ENCODE measurements at regions not wholly inside any gene's neighbourhood (a gene's known extent, or its start where the extent isn't known, plus 50 kb on each side); places are given as distances from the start of the nearest gene placed in this dataset.

DNA sequence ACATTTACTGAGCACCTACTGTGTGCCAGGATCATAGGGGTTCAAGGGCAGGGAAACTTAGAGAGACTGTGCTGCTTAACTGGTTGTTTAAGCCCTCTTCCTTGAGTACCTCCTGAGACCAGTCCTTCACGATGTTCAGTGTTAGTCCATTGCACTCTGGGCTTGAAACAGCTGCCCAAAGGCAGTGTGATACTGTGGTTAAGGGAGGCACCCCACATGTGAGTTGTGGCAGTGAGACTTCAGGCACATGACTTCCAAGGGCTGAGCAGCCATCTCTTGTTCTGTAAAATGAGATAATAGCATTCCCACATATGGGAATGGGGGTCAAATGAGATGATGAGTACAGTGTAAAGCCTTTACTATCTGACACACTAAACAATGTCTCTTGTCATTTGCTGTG is 75.1 kb downstream of the LINGO1 start:
- DNase-seq (ENCODE audit: low spot score): no peak

DNA sequence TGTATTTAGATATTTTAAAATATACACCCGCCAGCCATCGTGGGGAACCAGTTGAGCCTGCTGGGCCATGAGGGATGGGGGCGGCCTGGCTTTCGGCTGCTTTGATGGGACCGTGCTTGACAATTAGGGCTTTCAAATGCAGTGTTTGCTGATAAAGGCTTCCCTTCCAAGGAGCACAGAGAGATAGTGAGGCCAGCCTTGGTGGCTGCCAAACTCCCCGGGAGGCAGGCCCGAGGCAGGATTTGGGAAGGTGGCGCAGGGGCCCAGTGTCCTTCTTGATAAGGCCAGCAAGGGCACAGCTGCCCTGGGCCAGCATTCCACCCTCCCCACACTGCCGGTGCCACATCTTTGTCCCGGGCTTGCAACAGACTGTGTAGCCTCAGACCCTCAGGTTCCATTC is 75.6 kb downstream of the LINGO1 start:
- DNase-seq (ENCODE audit: low spot score): no peak

DNA sequence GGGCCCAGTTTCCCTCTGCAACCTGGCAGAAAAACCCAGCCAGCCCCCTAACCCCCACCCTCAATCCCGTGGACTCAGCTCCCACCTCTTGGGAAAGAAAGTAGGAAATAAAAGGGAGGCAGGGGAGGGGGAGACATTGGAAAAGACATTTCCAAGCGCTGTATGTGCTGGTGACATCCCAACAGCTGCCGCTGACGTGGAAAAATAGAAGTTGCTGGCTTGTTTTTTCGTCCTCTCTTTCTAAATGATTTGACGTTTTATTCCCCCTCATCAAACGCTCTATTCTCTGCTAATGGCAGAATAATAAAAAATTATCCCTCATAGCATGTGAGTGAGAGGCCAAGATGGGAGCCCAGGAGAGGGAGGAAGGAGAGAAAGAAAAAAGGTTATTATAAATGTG is 76.1 kb downstream of the LINGO1 start:
- DNase-seq (ENCODE audit: low spot score): no peak

DNA sequence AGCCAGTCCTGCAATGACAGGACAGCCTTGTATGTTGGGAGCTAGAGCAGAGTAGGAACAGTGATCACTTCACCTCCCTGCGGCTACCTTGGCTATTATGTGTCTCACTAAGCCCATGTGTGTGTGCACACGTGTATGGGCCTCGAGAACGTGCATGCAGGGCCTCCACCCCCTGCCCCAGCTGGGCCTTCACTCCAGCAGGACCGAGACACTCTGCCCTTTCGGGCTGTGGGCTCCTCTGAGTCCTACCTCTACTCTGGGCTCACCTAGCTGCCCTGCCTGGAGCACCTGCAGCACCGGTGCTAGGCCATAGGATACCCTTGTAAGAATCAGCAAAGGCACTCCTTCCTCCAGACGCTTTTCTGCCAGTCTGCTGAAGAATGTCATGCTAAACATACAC is 77.5 kb downstream of the LINGO1 start:
- no peak for DNase-seq (ENCODE audit: low spot score)

DNA sequence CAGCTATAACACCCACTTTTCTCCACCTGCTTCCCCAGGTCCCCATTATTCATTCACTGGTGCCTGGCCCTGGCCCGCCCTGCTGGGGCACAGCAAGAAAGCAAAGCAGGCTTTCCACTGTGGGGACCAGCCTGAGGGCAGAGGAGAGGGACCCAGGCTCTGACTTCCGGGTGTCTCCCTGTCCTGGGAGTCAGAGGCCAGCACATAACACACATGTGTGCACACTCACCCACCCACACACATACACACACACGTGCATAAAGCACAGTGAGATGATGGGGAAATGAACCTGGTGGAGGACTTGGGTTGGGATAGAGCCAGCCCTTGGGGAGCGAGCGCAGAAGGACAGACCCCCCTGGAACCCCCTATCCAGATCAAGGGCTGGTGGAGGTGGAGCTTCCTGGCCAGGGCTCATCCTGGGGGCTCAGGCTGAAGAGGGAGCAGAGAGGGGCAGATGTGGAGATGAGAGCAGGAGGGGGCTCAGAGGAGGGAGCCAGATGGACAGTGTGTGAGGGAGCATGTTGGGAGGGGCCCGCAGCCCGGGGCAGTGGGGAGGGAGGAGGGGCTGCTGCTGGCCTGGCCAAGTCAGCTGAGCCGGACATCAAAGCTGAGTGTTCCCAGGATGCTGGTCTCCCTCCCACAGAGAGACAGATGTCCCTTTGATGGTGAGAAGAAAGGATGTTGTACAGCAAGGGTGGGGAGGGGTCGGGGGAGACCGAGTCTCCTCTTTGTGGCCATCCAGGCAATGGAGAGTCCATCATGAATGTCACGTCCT is 78.2 kb downstream of the LINGO1 start:
- DNase-seq (ENCODE audit: low spot score): no peak

DNA sequence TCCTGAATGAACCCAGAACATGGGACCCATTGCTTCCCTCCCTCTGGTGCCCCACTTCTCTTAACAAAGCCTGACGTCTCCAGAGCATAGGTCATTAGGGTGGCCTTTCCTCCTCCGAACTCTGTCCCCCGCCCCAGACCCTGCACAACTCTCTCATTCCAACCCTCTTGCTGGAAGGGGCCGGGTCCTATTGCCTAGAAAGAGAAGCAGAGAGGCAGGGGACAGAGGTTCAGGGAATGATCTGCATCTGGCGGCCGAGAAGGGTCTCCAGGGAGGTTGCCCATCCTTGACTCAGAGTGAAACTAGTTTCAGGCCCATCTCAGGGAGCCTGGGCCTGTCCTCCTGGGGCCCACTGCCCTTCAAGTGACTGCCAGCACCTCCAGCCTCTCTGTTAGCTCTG is 79.0 kb downstream of the LINGO1 start:
- no peak for DNase-seq (ENCODE audit: low spot score)

DNA sequence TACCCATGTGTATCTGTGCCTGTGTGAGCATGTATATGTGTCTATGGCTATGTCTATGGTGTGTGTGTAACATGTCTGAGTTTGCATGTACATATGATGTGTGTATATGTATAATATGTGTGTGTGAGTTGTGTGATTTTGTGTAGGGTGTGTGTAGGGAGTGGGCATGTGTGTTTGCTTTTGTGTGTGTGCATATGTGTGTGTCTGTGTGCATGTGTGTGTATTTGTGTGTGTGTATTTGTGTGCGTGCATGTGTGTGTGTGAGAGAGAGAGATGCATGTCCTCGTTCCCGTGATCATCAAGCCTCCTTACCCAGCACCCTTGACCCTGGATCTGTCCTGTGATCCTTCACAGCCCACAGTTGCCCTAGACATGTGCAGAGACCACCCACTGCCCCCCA is 79.5 kb downstream of the LINGO1 start:
- no peak for DNase-seq (ENCODE audit: low spot score)

DNA sequence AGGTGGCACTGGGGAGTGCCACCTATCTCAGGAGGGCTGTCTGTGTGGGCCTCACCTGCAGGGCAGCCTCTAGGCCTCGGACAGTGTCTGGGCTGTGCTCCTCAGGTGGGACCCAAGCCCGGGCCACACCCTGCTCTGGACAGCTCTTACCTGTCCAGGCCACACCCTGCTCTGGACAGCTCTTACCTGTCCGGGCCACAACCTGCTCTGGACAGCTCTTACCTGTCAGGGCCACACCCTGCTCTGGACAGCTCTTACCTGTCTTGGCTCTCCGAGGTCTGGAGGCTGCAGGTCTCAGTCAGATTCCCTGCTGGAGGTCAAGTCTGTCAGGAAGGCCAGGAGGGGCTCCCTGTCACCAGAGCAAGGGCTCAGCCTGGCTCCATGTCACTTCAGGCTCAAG is 80.6 kb downstream of the LINGO1 start:
- DNase-seq (ENCODE audit: low spot score): no peak

DNA sequence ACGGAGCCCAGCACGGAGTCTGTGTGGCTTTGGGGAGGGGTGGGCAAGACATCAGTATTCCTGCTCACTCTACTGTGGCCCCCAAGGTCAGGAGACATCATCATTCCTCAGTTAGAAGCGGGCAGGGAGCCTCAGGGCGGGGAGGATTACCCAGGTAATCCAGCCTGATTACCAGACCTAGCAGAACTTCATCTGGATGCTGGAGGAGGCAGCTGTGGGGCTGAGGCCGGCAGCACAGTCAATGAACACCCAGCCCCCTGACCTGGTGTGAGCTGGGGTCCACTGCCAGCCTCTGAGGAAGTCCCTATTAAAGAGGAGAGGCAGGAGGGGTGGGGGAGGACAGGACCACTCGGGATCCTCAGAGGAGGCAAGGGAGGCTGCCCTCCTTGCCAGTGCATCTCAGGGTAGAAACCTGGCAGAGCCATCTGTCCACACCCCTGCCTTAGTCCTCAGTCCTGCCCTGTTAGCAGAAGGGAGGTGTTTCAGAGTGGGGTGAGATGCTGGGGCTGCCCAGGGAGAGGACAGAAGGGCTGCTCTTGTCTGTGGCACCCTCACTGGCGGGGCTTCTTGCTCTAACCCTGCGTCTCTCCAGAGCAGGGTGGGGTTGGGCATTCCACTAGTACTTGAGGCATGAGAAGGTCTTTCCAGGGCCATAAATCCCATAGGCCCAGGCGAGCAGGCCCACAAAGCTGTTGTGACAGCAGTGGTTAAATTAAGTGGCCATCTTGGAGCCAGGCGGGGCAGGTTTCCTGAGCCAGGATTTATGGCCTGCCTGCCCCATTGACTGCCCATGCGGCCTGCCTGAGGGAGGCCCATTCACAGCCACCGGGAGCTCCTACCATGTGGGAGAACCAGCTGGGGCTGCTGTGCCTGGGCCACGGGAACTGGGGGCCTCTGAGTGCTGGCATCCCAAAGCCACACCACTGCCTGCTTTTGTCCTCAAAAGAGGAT is 82.1 kb downstream of the LINGO1 start:
- no peak for DNase-seq (ENCODE audit: low spot score)

DNA sequence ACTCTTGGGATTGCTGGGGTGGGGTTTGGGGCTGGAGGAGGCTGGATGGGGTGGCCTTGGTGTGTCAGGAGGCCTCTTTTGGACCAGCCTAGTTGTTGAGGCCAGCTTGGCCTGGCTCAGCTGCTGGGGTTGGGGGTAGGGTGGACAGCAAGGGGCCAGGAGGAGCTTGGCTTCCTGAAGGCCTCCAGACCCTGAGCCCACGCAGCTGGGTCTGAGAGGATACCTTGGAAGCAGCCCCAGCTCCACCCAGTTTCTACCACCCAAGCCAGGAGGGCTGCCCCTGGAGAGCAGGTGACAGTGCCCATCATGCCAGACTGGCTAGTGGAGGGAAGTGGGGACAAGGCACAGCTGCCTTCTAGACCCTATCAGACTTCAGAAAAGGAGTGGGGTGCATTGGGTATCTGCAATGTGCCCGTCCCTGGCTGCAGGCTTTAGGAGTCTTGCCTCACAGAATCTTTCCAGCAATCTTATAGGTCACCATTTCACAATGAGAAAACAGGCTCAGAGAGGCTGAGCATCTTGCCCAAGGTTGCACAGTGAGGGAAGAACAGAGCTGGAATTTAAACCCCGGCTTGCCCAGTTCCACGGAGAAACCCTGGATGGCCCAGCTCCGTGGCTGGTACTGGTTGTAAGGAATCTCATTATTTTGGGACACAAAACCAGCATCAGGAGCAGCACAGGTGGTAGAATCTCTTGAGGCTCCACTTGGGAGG is 83.0 kb downstream of the LINGO1 start:
- DNase-seq (ENCODE audit: low spot score): no peak

DNA sequence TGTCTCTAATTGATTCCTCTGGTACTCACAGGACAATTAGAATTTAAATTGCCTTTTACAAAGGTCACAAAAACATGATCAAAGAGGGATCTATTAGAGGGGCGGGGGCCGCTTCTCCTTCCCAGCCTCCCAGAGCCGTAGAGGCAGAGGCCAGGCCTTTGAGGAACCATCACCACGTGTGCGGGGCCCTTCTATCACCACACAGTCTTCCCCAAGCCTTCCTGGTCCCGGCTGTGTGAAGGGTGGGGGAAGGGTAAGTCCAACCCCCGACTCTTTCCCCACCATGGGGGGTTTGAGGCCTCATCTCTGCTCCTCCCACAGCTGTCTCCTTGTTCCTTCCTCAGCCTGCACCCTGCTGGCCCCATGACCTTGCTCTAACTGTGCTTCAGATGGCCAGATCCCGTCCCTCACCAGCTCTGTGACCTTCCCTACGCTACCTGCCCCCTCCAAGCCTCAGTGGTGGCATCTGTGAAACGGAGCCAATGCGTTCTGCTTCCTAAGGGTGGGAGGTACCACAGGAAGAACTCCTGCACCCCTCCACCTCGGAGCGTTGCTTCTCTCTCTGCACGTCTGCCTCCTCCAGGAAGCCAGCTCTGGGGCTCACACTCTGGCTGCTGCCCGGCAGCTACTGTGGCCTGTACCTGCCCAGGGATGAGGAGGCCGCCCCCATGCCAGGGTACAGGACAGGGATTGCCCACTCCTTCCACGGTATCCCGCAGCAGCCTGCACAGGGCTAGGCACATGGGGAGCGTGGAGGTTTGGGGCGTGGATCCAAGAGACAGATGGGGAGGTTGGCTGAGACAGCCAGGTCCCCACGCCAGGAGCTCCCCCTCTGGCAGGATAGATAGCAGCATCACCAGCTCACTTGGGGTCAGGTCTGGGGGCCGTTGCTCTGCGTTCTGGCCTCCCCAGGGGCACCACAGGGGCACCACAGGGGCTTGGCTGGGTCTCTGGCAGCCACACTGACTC is 83.8 kb downstream of the LINGO1 start:
- DNase-seq (ENCODE audit: low spot score): no peak

DNA sequence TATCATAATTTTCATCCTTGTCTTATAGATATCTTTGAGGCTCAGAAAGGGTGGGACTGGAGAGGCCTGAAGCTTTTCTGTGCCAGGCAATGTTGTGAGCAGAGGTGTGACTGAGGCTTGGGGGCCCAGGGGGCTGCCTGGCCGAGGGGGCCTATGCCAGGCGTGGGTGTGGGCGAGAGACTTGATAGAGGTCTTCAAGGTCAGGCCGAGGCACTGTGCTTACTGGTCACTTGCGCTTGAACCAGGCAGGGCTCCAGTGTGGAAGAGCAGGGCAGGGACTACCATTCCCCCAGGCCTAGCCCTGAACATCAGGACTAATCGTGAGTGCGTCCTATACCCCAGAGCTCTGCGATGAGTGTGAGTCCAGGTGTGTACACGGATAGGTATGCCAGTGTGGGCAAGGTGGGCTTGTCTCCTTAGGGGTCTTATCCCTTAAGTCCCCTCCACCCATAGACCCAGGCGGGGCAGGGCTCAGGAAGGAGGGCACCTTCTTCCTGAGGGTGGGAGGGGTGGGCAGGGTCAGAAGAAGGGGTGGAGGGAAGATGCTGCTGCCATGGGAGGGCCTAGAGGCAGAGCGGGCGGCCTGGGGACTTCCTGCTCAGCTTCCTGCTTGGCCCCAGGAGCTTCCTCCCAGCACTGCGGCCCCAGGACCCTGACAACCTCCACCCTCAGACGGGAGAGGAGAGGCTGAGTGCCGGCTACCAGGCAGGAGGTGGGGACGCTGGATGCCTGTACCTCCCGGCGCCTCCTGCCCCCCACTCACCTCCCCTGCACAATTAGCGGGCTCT is 84.7 kb downstream of the LINGO1 start:
- no peak for DNase-seq (ENCODE audit: low spot score)

DNA sequence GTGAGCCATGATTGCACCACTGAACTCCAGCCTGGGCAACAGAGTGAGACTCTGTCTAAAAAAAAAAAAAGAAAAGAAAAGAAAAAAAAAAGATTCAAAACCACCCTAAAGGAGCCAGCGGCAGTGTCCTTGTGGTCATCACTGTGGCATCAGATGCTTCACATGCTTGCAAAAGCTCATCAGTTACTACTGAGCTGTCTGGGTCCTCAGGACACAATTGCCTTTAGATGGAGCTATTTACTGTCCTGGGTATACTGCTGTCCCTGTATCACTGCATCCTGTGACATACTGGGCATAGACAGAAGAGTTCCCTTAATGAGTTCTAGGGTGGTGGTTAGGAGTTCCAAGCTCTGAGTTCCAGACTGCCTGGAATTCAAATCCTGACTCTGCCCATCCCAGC is 85.8 kb downstream of the LINGO1 start:
- no peak for DNase-seq (ENCODE audit: low spot score)

DNA sequence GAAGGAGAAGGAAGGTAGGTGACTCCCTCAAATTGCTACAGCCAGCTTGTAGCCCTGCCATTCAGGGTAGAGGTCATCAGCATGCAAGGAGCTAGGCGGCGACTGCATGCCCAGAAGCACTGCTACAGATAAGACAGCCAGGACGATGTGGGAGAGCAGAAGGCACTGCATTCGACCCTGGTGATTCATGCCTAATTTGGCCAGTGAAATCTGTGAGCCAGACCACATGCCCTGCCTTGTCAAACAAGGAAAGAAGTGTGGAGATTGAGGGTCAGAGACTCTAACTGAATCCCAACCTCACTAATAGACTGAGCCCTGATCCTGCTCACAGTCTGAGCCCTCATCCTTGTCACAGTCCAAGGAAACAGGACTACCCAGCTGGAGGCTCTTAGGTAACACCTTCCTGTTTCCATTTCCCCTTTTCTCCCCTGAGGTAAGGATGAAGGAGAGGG is 86.6 kb downstream of the LINGO1 start:
- DNase-seq (ENCODE audit: low spot score): no peak

DNA sequence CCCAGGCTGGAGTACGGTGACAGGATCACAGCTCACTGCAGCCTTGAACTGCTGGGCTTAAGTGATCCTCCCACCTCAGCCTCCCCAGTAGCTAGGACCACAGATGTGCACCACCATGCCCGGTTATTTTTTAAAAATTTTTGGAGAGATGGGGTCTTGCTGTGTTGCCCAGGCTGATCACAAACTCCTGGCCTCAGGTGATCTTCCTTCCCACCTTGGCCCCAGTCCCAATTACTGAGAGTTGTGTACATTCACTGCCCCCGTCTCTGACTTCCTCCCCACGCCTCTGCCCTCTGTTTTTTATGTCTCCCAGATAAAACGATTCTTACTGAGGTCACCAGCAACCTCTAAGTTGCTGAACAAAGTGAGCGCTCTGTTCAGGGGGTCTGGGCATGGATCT is 87.7 kb downstream of the LINGO1 start:
- no peak for DNase-seq (ENCODE audit: low spot score)

DNA sequence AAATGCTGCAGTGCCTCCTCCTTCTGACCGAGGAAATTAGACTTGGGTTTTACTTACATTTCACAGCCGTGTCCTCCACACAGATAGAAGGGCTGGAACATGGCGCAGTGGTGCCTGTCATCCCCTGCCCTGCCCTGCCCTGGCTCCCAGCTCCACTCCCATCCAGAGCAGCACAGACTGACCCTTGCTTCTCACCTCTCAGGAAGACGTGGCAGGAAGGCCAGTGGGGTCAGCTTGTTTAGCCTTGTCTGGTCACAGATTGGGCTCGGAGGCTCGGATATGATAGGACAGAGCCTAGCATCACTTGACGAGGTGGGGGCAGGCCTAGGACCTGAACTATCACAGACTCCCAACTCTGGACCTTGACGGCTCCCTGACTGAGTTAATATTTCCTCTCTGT is 88.5 kb downstream of the LINGO1 start:
- no peak for DNase-seq (ENCODE audit: low spot score)

DNA sequence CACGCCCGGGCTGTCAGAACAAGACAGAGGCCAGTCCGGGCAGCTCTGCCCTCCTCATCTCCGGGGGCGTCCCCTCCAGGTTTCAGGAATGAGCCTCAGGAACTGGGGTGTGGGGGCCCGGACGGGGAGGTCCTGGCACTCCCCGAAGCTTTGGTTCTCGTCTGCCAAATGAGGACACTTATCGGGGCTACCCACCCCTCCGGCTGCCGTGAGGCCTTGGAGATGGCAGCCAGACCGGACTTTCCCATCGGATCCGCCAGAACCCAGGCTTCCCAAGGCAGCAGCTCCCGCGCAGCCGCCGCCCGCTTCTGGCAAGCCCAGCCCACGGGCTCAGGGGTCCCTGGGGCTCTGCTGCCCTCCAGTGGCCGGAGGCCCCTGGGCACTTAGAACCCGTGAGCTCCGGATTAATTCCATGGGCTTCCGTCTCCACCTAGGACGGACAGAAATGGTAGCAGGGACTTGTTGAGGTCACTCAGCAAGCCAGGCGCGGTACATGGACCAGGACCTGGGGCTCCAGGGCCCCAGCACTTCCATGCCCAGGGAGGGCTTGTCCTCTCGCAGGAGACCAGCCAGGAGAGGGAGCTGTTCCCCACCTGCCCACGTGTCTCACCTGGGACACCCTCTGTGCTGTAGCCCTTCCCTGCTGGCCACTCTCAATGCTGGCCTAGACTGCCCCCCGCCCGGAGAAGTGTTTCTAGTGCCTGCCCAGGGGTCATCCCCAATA is 89.4 kb downstream of the LINGO1 start:
- peak; percentile 95 for DNase-seq (ENCODE audit: low spot score)

DNA sequence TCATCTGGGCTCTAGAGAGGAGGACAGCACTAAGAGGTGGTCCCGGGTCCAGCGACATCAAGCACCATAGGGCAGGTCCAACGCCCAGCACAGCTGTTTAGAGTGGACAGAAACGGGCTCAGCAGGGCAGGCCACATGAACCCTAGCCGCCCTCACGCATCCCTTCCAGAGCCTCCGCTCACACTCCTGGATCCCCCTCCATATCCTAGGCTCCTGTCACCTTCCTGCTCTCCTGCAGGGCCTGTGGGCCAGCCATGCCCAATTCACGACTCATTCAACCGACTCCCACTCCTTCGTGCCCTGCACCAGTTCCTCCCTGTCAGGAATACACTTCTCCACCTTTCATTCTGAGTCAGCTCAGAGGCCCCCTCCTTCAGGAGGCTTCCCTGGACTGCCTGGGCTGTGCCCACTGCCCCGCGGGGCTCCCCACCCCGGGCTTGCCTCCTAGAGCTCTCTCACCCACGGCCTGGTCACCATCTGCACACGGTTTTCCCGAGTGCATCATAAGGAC is 90.2 kb downstream of the LINGO1 start:
- no peak for DNase-seq (ENCODE audit: low spot score)

DNA sequence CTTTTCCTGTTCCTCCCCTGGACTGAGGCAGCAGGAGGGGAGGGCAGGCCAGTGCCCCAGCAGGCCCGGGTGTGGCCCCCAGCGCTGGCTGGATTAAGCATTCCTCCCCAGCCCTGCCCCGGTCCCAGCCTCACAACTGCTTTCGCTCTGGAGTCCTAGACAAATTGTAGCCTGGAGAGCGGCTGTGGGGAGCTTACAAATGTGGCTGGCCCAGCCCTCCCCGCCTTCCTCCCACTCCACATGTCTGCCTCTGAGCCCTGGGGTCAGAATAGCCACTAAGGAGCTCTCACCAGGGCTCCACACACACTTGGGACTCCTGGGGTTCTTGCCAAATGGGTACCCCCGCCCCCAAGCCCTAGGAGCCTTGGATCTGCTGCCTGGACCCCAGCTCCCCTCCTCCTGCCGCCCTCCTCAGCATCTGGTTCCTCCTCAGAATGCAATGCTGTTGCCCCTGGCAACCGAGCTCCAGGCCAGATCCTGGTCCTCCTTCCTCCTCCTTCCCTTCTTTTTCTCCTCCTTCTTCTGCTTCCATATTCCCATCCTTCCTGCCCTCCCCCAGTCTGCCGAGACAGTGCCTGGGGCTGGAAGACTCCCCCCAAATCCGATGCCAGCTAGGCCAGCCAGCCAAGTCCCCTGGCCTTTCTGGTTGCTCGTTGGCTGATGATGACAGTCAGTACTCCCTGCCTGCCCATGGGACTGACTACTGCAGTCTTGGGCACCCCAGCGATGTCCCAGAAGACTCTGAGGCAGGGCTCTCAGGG is 91.1 kb downstream of the LINGO1 start:
- DNase-seq (ENCODE audit: low spot score): no peak
